H1 (cell line): ENCODE measurements at regions not wholly inside any gene's neighbourhood (a gene's known extent, or its start where the extent isn't known, plus 50 kb on each side); places are given as distances from the start of the nearest gene placed in this dataset.

Source experiments
- CEBPB ChIP-seq: IDR thresholded peaks from 2 replicates; pipeline ENCODE4 v1.6.1; 2012; ENCODE audit warnings: low read depth, low read length
- EZH2 ChIP-seq: fragments of 200-600 bp; sonication (generic); IDR thresholded peaks from 2 replicates; pipeline ENCODE4 v1.7.1; 2012; ENCODE audit warnings: low read depth, mild to moderate bottlenecking, moderate library complexity, low read length, inconsistent platforms; ENCODE audit not compliant: severe bottlenecking
- HDAC2 ChIP-seq, 2 experiments: fragments of 300-600 bp in 1 of 2; sonication (generic) in 1 of 2; IDR thresholded peaks; 2 replicates each; pipeline ENCODE4 v1.6.1; 2011 to 2012; ENCODE audit warnings: low read depth in 2 of 2, low read length in 2 of 2, mild to moderate bottlenecking in 2 of 2, moderate library complexity in 2 of 2, borderline replicate concordance in 1 of 2, inconsistent platforms in 1 of 2
- POLR2A ChIP-seq, 2 experiments: IDR thresholded peaks; 1 replicate in 1 of 2; 2 replicates in 1 of 2; pipeline ENCODE4 v1.6.1; 2011; ENCODE audit warnings: low read depth in 2 of 2, low read length in 2 of 2, mild to moderate bottlenecking in 2 of 2; ENCODE audit errors: control extremely low read depth in 1 of 2
- RAD21 ChIP-seq, 2 experiments: IDR thresholded peaks in 1 of 2; conservative IDR thresholded peaks in 1 of 2; 2 replicates each; pipeline ENCODE4 v1.6.1; 2011; ENCODE audit warnings: low read depth in 2 of 2, low read length in 2 of 2, improper control_type of control experiment in 1 of 2, inconsistent platforms in 1 of 2, mild to moderate bottlenecking in 1 of 2, moderate library complexity in 1 of 2
- RXRA ChIP-seq: IDR thresholded peaks from 2 replicates; pipeline ENCODE4 v1.6.1; 2011; ENCODE audit warnings: low read depth, mild to moderate bottlenecking, low read length, moderate library complexity; ENCODE audit not compliant: insufficient read depth
- TF ChIP-seq, protein P1 (sequence below): IDR thresholded peaks from 2 replicates; pipeline ENCODE4 v1.6.1; 2012; ENCODE audit warnings: low read length, inconsistent platforms

DNA sequence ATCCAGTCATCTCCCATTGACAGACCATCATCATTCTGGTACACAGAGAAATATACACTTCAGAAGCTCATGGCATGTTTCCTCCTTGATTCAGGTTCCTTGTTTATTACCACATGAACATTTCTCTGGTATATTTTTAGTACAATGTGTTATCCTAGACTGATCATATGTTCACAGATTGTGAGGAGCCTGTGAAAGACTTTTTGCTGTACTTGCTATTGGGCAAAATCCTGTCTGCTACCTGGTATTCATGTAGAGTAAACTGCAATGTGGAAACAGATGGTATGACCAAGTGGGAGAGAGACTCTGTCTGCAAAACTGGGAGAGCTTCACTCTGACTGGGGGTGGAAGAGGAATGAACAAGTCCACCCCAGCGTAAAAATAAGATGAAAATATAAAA, 657.2 kb downstream of the IRS1 start (continued):
- TF ChIP-seq EZH2: no peak
- no peak for TF ChIP-seq HDAC2 (IDR thresholded peaks at IDR 0.05; ENCODE audit: borderline replicate concordance in 1 of 2, low read depth in 2 of 2, low read length in 2 of 2)
- no peak for TF ChIP-seq CEBPB
- no peak for TF ChIP-seq RAD21 (IDR thresholded peaks at IDR 0.05 in 1 of 2, conservative IDR thresholded peaks at IDR 0.05 in 1 of 2; ENCODE audit: low read depth in 2 of 2, low read length in 2 of 2)
- no peak for TF ChIP-seq RXRA
- no peak for TF ChIP-seq POLR2A (IDR thresholded peaks at IDR 0.05; ENCODE audit: control extremely low read depth in 1 of 2, low read depth in 2 of 2, low read length in 2 of 2)
- TF ChIP-seq, protein P1, sequence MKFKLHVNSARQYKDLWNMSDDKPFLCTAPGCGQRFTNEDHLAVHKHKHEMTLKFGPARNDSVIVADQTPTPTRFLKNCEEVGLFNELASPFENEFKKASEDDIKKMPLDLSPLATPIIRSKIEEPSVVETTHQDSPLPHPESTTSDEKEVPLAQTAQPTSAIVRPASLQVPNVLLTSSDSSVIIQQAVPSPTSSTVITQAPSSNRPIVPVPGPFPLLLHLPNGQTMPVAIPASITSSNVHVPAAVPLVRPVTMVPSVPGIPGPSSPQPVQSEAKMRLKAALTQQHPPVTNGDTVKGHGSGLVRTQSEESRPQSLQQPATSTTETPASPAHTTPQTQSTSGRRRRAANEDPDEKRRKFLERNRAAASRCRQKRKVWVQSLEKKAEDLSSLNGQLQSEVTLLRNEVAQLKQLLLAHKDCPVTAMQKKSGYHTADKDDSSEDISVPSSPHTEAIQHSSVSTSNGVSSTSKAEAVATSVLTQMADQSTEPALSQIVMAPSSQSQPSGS: no peak
